ENCODE measurements at regions not wholly inside any gene's neighbourhood (a gene's known extent, or its start where the extent isn't known, plus 50 kb on each side); places are given as distances from the start of the nearest gene placed in this dataset.

GRCh38 chr20:55242853-55243252 is 762.5 kb downstream of the CBLN4 start:
- TF ChIP-seq, protein P1, sequence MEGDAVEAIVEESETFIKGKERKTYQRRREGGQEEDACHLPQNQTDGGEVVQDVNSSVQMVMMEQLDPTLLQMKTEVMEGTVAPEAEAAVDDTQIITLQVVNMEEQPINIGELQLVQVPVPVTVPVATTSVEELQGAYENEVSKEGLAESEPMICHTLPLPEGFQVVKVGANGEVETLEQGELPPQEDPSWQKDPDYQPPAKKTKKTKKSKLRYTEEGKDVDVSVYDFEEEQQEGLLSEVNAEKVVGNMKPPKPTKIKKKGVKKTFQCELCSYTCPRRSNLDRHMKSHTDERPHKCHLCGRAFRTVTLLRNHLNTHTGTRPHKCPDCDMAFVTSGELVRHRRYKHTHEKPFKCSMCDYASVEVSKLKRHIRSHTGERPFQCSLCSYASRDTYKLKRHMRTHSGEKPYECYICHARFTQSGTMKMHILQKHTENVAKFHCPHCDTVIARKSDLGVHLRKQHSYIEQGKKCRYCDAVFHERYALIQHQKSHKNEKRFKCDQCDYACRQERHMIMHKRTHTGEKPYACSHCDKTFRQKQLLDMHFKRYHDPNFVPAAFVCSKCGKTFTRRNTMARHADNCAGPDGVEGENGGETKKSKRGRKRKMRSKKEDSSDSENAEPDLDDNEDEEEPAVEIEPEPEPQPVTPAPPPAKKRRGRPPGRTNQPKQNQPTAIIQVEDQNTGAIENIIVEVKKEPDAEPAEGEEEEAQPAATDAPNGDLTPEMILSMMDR (IDR thresholded peaks at IDR 0.05), result no peak
- no peak for TF ChIP-seq EZH2 (IDR thresholded peaks at IDR 0.05; ENCODE audit: borderline replicate concordance, insufficient read depth, low read depth, low read length, poor library complexity, severe bottlenecking)
